ENCODE measurements at regions not wholly inside any gene's neighbourhood (a gene's known extent, or its start where the extent isn't known, plus 50 kb on each side); places are given as distances from the start of the nearest gene placed in this dataset.

GRCh38 chr12:89087876-89088275 lies 264.4 kb downstream of the DUSP6 start:
- TF ChIP-seq GATA2 (IDR thresholded peaks at IDR 0.05; ENCODE audit: low read depth, low read length): no peak
- TF ChIP-seq GATA3 (IDR thresholded peaks at IDR 0.05; ENCODE audit: low read depth, low read length): no peak
